HG02884 (cell line): ENCODE measurements at regions not wholly inside any gene's neighbourhood (a gene's known extent, or its start where the extent isn't known, plus 50 kb on each side); places are given as distances from the start of the nearest gene placed in this dataset.

Source experiments
- ATAC-seq: cut with Tn5 transposase; IDR thresholded peaks from one replicate; pipeline ENCODE4 v1.9.1; 2021; ENCODE audit warnings: mild to moderate bottlenecking, moderate library complexity; ENCODE audit not compliant: unreplicated experiment

GRCh38 chr5:168169791-168170190 is 121.7 kb upstream of the WWC1 start:
- ATAC-seq = no peak

GRCh38 chr5:168171901-168172759 is 119.3 kb upstream of the WWC1 start:
- ATAC-seq = no peak

GRCh38 chr5:168172760-168173223 is 118.7 kb upstream of the WWC1 start:
- no peak for ATAC-seq

- ATAC-seq = peak; percentile 77
Observed at GRCh38 chr5:168174376-168174775, 117.1 kb upstream of the WWC1 start.

GRCh38 chr5:168176251-168176650 is 115.2 kb upstream of the WWC1 start:
- ATAC-seq = peak; percentile 51

GRCh38 chr5:168176941-168177340 is 114.5 kb upstream of the WWC1 start:
- ATAC-seq = no peak

GRCh38 chr5:168177831-168178450 is 113.5 kb upstream of the WWC1 start:
- ATAC-seq = no peak

- ATAC-seq = no peak
Observed at GRCh38 chr5:168179192-168179593, 112.3 kb upstream of the WWC1 start.

GRCh38 chr5:168182269-168182668 is 109.2 kb upstream of the WWC1 start:
- no peak for ATAC-seq

GRCh38 chr5:168184103-168184502 is 107.3 kb upstream of the WWC1 start:
- peak; percentile 72 for ATAC-seq

- ATAC-seq = no peak
Observed at GRCh38 chr5:168186289-168187074, 105.0 kb upstream of the WWC1 start.

- no peak for ATAC-seq
Observed at GRCh38 chr5:168187614-168188013, 103.8 kb upstream of the WWC1 start.

- no peak for ATAC-seq
Observed at GRCh38 chr5:168188182-168188581, 103.3 kb upstream of the WWC1 start.

- no peak for ATAC-seq
Observed at GRCh38 chr5:168192120-168192519, 99.3 kb upstream of the WWC1 start.

- no peak for ATAC-seq
Observed at GRCh38 chr5:168193493-168194250, 97.8 kb upstream of the WWC1 start.

- ATAC-seq = no peak
Observed at GRCh38 chr5:168195110-168195509, 96.3 kb upstream of the WWC1 start.

GRCh38 chr5:168198359-168198758 is 93.1 kb upstream of the WWC1 start:
- ATAC-seq = no peak

- ATAC-seq = no peak
Observed at GRCh38 chr5:168202996-168203395, 88.4 kb upstream of the WWC1 start.

GRCh38 chr5:168204165-168204564 is 87.3 kb upstream of the WWC1 start:
- ATAC-seq = no peak

GRCh38 chr5:168207450-168208029 is 83.9 kb upstream of the WWC1 start:
- no peak for ATAC-seq
